Suprapubic skin (tissue), 4 donors: ENCODE measurements at regions not wholly inside any gene's neighbourhood (a gene's known extent, or its start where the extent isn't known, plus 50 kb on each side); places are given as distances from the start of the nearest gene placed in this dataset.

Experiments used
- DNase-seq, 2 donors: peaks; one replicate each; pipeline ENCODE4 v3.0.0-alpha.2; 2019; ENCODE audit warnings: low spot score in 2 of 2
- H3K27ac ChIP-seq: fragments of 200-600 bp; sonication (generic); one replicate; pipeline ENCODE4 v1.5.1; 2019
- H3K27me3 ChIP-seq: fragments of 200-600 bp; sonication (generic); one replicate; pipeline ENCODE4 v1.5.1; 2019
- H3K36me3 ChIP-seq: fragments of 200-600 bp; sonication (generic); one replicate; pipeline ENCODE4 v1.5.1; 2019
- H3K4me1 ChIP-seq: fragments of 200-600 bp; sonication (generic); one replicate; pipeline ENCODE4 v1.5.1; 2019
- H3K4me3 ChIP-seq: fragments of 200-600 bp; sonication (generic); one replicate; pipeline ENCODE4 v1.5.1; 2019; ENCODE audit warnings: mild to moderate bottlenecking
- H3K9me3 ChIP-seq: fragments of 200-600 bp; sonication (generic); one replicate; pipeline ENCODE4 v1.5.1; 2019
- CTCF ChIP-seq, 2 donors: fragments of 200-600 bp in 1 of 2; fragments of 450-650 bp in 1 of 2; sonication (generic) in 1 of 2; IDR thresholded peaks; one replicate each; pipeline ENCODE4 v1.5.1; 2016 to 2019; ENCODE audit warnings: antibody characterized with exemption in 2 of 2, mild to moderate bottlenecking in 1 of 2, moderate library complexity in 1 of 2
- EP300 ChIP-seq: sonication (generic); formaldehyde crosslinking; IDR thresholded peaks from one replicate; pipeline ENCODE4 v1.6.1; 2017; ENCODE audit warnings: antibody characterized with exemption
- POLR2A ChIP-seq, 2 donors: fragments of 450-650 bp; IDR thresholded peaks; one replicate each; pipeline ENCODE4 v1.6.1; 2017; ENCODE audit warnings: antibody characterized with exemption in 2 of 2, mild to moderate bottlenecking in 2 of 2, moderate library complexity in 2 of 2
- POLR2AphosphoS5 ChIP-seq, 3 donors: sonication (generic); formaldehyde crosslinking; IDR thresholded peaks; one replicate each; pipeline ENCODE4 v1.6.1; 2017; ENCODE audit warnings: antibody characterized with exemption in 3 of 3
- WGBS: methylation state at CpG from one replicate; pipeline ENCODE4 v1.1.5; 2018; 5-methylcytosine and 5-hydroxymethylcytosine counted together

- no peaks in the 10 kb centered on the region for H3K4me1 ChIP-seq
- peak in 1 of 2 donors; percentile 6 for DNase-seq
- H3K27me3 ChIP-seq: no peaks in the 10 kb centered on the region
- 91% methylated on average over 11 of the region's 11 CpGs for whole genome bisulfite sequencing
- no peak overlapping the region for H3K27ac ChIP-seq
- no peaks in the 10 kb centered on the region for H3K36me3 ChIP-seq
- H3K9me3 ChIP-seq: no peaks in the 10 kb centered on the region
- TF ChIP-seq POLR2A (IDR thresholded peaks at IDR 0.05): no peak
- no peak for TF ChIP-seq CTCF (IDR thresholded peaks at IDR 0.05)
- TF ChIP-seq EP300: no peak
- TF ChIP-seq POLR2AphosphoS5 (IDR thresholded peaks at IDR 0.05): no peak
- H3K4me3 ChIP-seq: no peak overlapping the region
These were observed 115.1 kb downstream of the RHOU start for GRCh38 chr1:228850141-228851100.

DNA sequence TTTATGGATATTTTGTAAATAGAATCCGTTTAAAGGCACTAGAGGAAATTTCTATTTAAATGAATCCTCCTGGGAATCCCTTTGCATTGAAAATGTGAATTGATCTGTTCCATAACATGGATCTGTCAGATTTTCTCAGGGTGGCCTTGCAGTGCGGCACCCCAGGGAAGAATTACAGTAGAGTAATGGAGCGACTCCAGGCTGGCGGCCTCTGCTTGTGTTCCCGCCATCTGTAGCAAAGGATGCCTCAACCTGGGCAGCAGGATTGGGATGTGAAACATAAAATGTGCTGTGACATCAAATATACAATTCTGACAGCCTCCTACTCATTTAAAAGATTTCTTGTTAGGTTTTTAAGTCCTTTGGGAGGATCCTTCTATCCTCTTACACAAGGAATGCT, 115.9 kb downstream of the RHOU start:
- Histone ChIP-seq H3K4me3 (no peak overlapping the region), H3K27me3 (no peaks in the 10 kb centered on the region), H3K36me3 (no peaks in the 10 kb centered on the region), H3K27ac (no peak overlapping the region), H3K9me3 (no peaks in the 10 kb centered on the region), H3K4me1 (no peaks in the 10 kb centered on the region)
- 98% methylated on average over 5 of the region's 5 CpGs for WGBS
- no peak for DNase-seq
- no peak for TF ChIP-seq EP300
- TF ChIP-seq CTCF (IDR thresholded peaks at IDR 0.05): no peak
- TF ChIP-seq POLR2AphosphoS5 (IDR thresholded peaks at IDR 0.05): no peak
- no peak for TF ChIP-seq POLR2A (IDR thresholded peaks at IDR 0.05)

DNA sequence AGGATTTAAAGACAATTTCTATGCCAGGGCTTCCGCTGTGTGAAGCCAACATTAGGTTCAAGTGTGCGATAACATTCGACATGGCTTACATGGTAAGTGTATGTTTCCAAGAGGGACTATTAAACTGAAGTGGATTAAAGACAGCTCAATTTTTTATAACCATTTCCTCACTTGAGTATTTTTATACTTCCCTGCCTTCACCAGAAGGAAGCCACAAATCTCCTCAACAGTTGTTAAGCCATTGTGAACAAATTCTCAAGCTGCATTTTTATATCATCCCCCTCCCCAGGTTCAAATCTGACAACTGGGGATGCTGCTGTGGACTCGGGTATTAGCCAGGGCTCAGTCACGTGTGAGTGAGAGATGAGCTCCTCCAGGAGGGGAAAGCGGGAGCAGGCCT, 116.3 kb downstream of the RHOU start:
- Histone ChIP-seq H3K27ac (no peak overlapping the region), H3K9me3 (no peaks in the 10 kb centered on the region), H3K4me1 (no peaks in the 10 kb centered on the region), H3K36me3 (no peaks in the 10 kb centered on the region), H3K27me3 (no peaks in the 10 kb centered on the region), H3K4me3 (no peak overlapping the region)
- no peak for DNase-seq
- whole genome bisulfite sequencing: 88% methylated on average over 6 of the region's 6 CpGs
- TF ChIP-seq POLR2A (IDR thresholded peaks at IDR 0.05) (no peak), CTCF (IDR thresholded peaks at IDR 0.05) (no peak), EP300 (no peak), POLR2AphosphoS5 (IDR thresholded peaks at IDR 0.05) (no peak)

GRCh38 chr1:228852024-228852423, 116.7 kb downstream of the RHOU start:
- DNase-seq: peak in 1 of 2 donors; percentile 49
- 68% methylated on average over 3 of the region's 4 CpGs for WGBS
- Histone ChIP-seq H3K36me3 (no peaks in the 10 kb centered on the region), H3K27me3 (no peaks in the 10 kb centered on the region), H3K27ac (no peak overlapping the region), H3K4me3 (no peak overlapping the region), H3K9me3 (no peaks in the 10 kb centered on the region), H3K4me1 (no peaks in the 10 kb centered on the region)
- TF ChIP-seq CTCF (IDR thresholded peaks at IDR 0.05) (no peak), POLR2A (IDR thresholded peaks at IDR 0.05) (no peak), POLR2AphosphoS5 (IDR thresholded peaks at IDR 0.05) (no peak), EP300 (no peak)

GRCh38 chr1:228852511-228853088, 117.3 kb downstream of the RHOU start:
- peak in 1 of 2 donors; percentile 45 for DNase-seq
- Histone ChIP-seq H3K4me3 (no peak overlapping the region), H3K27me3 (no peaks in the 10 kb centered on the region), H3K36me3 (no peaks in the 10 kb centered on the region), H3K9me3 (no peaks in the 10 kb centered on the region), H3K27ac (no peak overlapping the region), H3K4me1 (no peaks in the 10 kb centered on the region)
- no peak for TF ChIP-seq EP300
- no peak for TF ChIP-seq POLR2AphosphoS5 (IDR thresholded peaks at IDR 0.05)
- TF ChIP-seq CTCF (IDR thresholded peaks at IDR 0.05): no peak
- no peak for TF ChIP-seq POLR2A (IDR thresholded peaks at IDR 0.05)
- 87% methylated on average over 3 of the region's 3 CpGs for WGBS
